Osteocyte (in vitro differentiated cells): ENCODE measurements at regions not wholly inside any gene's neighbourhood (a gene's known extent, or its start where the extent isn't known, plus 50 kb on each side); places are given as distances from the start of the nearest gene placed in this dataset.

Experiments used
- DNase-seq: peaks from one replicate; pipeline ENCODE4 v3.0.0; 2021; ENCODE audit warnings: mixed read lengths; ENCODE audit not compliant: unreplicated experiment; ENCODE audit errors: extremely low spot score
- H3K27ac Mint-ChIP-seq: one replicate; pipeline ENCODE4 v1.8.0; 2021; ENCODE audit warnings: mild to moderate bottlenecking, mixed read lengths; ENCODE audit not compliant: unreplicated experiment
- H3K27me3 Mint-ChIP-seq: one replicate; pipeline ENCODE4 v1.8.0; 2021; ENCODE audit warnings: mixed read lengths; ENCODE audit not compliant: unreplicated experiment
- H3K36me3 Mint-ChIP-seq: one replicate; pipeline ENCODE4 v1.8.0; 2021; ENCODE audit warnings: mixed read lengths; ENCODE audit not compliant: unreplicated experiment
- H3K4me1 Mint-ChIP-seq: one replicate; pipeline ENCODE4 v1.8.0; 2021; ENCODE audit warnings: mixed read lengths; ENCODE audit not compliant: unreplicated experiment
- H3K4me3 Mint-ChIP-seq: one replicate; pipeline ENCODE4 v1.8.0; 2021; ENCODE audit warnings: mild to moderate bottlenecking, moderate library complexity, mixed read lengths; ENCODE audit not compliant: unreplicated experiment
- H3K9me3 Mint-ChIP-seq: one replicate; pipeline ENCODE4 v1.8.0; 2021; ENCODE audit warnings: mixed read lengths; ENCODE audit not compliant: unreplicated experiment
- TF ChIP-seq, protein P1 (sequence below): fragments of 200-600 bp; sonication (generic); IDR thresholded peaks from 2 replicates; pipeline ENCODE4 v1.5.0; 2021; ENCODE audit warnings: antibody characterized with exemption, mild to moderate bottlenecking, moderate library complexity

DNA sequence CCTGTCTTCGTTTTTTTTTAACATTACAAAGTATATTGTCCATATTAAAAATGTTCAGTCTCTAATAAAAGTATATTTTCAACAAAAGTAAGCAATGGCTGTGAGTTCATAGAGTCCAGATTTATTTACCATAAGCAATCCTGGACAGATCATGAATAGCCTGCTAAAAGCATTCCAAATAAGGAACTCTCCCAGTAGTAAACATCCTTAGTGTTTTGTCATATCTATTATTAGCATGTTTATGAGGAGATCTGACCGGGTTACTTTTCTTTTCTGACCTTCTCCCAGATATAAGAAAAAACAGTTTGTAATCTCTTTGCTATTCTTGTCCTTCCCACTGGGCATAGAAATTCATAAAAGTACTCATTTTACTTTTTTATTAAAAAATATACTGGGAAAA, 403.9 kb upstream of the ANO3 start:
- TF ChIP-seq, protein P1, sequence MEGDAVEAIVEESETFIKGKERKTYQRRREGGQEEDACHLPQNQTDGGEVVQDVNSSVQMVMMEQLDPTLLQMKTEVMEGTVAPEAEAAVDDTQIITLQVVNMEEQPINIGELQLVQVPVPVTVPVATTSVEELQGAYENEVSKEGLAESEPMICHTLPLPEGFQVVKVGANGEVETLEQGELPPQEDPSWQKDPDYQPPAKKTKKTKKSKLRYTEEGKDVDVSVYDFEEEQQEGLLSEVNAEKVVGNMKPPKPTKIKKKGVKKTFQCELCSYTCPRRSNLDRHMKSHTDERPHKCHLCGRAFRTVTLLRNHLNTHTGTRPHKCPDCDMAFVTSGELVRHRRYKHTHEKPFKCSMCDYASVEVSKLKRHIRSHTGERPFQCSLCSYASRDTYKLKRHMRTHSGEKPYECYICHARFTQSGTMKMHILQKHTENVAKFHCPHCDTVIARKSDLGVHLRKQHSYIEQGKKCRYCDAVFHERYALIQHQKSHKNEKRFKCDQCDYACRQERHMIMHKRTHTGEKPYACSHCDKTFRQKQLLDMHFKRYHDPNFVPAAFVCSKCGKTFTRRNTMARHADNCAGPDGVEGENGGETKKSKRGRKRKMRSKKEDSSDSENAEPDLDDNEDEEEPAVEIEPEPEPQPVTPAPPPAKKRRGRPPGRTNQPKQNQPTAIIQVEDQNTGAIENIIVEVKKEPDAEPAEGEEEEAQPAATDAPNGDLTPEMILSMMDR: no peak
- Mint-ChIP-seq H3K4me3 (no peak overlapping the region), H3K27me3 (peaks cover 12% of the 10 kb centered on the region), H3K9me3 (peaks cover 4% of the 10 kb centered on the region), H3K36me3 (no peaks in the 10 kb centered on the region), H3K27ac (no peak overlapping the region), H3K4me1 (no peaks in the 10 kb centered on the region)
- no peak for DNase-seq

DNA sequence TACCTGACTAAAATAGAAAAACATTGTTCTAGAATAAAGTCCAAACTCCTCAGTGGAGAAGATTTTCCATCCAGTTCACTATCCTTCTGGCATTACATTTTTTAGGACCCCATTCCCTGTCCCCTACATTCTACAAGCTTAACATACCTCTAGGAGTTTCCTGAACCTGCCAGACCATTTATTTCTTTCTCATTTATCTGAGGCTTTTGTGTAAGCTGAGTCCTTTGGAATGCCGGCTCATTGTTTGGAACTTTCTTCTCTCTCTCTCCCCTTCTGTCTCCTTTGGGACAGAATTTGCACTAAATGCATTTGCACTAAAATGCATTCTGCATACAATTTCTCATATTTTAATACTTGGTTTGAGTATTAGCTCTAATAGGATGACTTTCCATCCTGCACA, 393.0 kb upstream of the ANO3 start:
- no peak overlapping the region for H3K4me3 Mint-ChIP-seq
- H3K27ac Mint-ChIP-seq: no peak overlapping the region
- no peaks in the 10 kb centered on the region for H3K4me1 Mint-ChIP-seq
- H3K36me3 Mint-ChIP-seq: no peaks in the 10 kb centered on the region
- no peak for DNase-seq
- TF ChIP-seq, protein P1: no peak
- H3K27me3 Mint-ChIP-seq: peaks cover 5% of the 10 kb centered on the region
- no peaks in the 10 kb centered on the region for H3K9me3 Mint-ChIP-seq

DNA sequence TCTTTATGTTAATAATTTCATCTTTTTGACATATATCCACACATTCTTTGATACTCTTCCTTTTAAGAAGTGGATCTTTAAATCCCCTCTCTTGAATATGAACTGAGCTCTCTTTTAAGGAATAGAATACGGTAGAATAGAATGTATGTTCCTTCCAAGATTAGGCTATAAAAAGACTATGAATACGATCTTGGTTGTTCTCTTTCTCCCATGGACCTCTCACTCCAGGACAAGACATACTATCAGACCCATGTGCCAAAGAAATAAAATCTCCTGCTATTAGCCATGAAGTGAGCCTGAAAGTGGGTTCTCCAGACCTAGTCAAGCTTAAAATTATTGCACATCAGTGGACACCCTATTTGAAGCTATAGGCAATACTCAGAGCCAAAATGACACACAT, 392.2 kb upstream of the ANO3 start:
- Mint-ChIP-seq H3K27ac (no peak overlapping the region), H3K27me3 (peaks cover 5% of the 10 kb centered on the region), H3K4me1 (no peaks in the 10 kb centered on the region), H3K36me3 (no peaks in the 10 kb centered on the region), H3K9me3 (no peaks in the 10 kb centered on the region), H3K4me3 (no peak overlapping the region)
- no peak for DNase-seq
- TF ChIP-seq, protein P1: no peak

DNA sequence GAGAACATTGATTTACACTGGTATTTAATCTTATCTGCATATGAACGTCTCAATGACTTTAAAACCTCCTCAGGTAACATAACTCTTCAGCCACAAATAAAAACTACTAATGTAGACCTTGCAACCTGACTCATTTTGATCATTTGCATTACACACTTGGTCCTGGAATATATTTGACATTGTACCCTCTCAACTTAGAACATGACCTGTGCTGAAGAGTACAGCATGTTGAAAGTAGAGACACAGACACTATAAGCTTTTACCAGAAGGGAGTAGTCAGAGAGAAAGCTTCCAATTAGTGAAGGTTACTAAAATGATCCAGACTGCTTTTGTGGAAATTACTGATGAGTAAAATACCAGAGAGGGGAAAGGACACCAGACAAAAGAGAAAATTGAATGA, 390.6 kb upstream of the ANO3 start:
- Mint-ChIP-seq H3K4me3 (no peak overlapping the region), H3K4me1 (no peaks in the 10 kb centered on the region), H3K9me3 (no peaks in the 10 kb centered on the region), H3K36me3 (no peaks in the 10 kb centered on the region), H3K27ac (no peak overlapping the region), H3K27me3 (peaks cover 3% of the 10 kb centered on the region)
- TF ChIP-seq, protein P1: no peak
- no peak for DNase-seq

DNA sequence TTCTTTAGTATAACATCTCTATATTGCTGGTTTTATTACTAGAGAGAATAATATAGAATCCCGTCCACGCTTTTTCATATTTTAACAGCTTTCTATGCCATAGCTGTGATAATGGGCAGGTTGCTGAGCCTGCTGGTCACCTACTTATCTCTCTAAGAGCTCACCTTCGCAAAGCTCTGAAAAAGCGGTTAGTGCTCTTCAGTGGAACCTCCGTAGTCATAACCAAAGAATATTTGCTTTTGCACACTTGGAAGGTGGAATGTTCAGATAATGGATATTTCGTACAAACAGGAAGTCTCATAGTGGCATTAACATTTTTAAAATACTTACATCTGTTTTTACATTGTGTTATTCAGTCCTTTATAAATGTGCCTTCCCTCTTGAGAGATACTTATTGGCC, 388.9 kb upstream of the ANO3 start:
- no peak for DNase-seq
- Mint-ChIP-seq H3K36me3 (no peaks in the 10 kb centered on the region), H3K27me3 (peaks cover 4% of the 10 kb centered on the region), H3K9me3 (no peaks in the 10 kb centered on the region), H3K4me1 (no peaks in the 10 kb centered on the region), H3K27ac (no peak overlapping the region), H3K4me3 (no peak overlapping the region)
- TF ChIP-seq, protein P1: no peak
